ENCODE measurements at regions not wholly inside any gene's neighbourhood (a gene's known extent, or its start where the extent isn't known, plus 50 kb on each side); places are given as distances from the start of the nearest gene placed in this dataset.

GRCh38 chr5:6905423-6905822 is 192.2 kb downstream of the TENT4A start:
- peak; percentile 75 for ATAC-seq
- peak; percentile 52 for DNase-seq
- intact Hi-C loops (cut with micrococcal nuclease): no loop called here

DNA sequence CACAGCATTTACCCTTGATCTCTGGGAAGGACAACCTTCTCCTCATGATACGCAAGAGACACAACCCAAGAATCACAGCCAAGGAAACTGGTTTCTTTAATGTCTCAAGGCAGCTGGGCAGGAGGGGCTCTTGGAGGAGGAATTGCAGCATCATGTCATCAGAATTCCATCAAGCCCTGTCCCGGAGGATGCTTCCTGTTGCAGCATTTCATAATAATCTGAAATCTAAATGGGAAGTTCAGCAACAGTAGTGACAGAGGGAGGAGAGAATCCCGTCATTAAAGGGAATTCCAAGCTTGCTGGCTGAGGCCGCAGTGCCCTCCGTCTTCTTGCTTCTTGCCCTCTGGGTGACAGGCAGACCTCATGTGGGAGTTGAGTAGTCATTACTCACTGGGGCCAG is 192.7 kb downstream of the TENT4A start:
- no peak for DNase-seq
- ATAC-seq: peak; percentile 90
- intact Hi-C loops (cut with micrococcal nuclease): no loop called here

GRCh38 chr5:6907320-6907918 is 194.2 kb downstream of the TENT4A start:
- DNase-seq (no peak), ATAC-seq (no peak)
- intact Hi-C loops (cut with micrococcal nuclease): no loop called here

- ATAC-seq (no peak), DNase-seq (no peak)
- intact Hi-C loops (cut with micrococcal nuclease): no loop called here
Observed at GRCh38 chr5:6909901-6910300, 196.7 kb downstream of the TENT4A start.

GRCh38 chr5:6910950-6911349 is 197.7 kb downstream of the TENT4A start:
- ATAC-seq: no peak
- no peak for DNase-seq
- intact Hi-C loops (cut with micrococcal nuclease): no loop called here

DNA sequence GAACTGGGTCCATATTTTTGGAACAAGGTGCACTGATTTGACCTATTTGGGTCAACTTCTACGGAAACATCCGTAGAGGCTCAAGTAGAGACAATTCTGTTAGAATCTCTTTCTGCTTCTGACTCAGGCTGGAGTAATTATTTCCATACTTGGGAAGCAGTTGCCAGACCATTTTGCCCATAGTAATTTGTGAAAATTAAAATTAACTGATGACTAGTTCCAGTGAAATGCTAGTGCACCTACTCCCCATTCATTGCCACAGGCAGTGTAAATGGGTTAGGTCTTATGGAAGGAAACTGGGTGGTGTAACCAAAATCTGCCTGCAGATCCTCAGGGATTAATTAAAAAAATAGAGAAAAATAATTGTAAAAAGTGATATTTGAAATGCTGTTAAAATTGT is 201.1 kb downstream of the TENT4A start:
- no peak for ATAC-seq
- intact Hi-C loops (cut with micrococcal nuclease): no loop called here

GRCh38 chr5:6915574-6915973 is 202.3 kb downstream of the TENT4A start:
- intact Hi-C loops (cut with micrococcal nuclease): no loop called here
- DNase-seq (no peak), ATAC-seq (no peak)

More for the DNA sequence above, 201.1 kb downstream of the TENT4A start:
- no peak for DNase-seq

DNA sequence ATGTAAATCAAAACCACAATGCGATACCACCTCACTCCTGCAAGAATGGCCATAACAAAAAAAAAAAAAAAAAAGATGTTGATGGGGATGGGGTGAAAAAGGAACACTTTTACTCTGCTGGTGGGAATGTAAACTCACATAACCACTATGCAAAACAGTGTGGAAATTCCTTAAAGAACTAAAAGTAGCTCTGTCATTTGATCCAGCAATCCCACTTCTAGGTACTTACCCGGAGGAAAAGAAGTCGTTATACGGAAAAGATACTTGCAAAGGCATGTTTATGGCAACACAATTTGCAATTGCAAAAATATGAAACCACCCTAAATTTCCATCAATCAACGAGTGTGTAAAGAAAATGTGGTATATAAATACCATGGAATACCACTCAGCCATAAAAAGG is 205.0 kb downstream of the TENT4A start:
- intact Hi-C loops (cut with micrococcal nuclease): no loop called here
- ATAC-seq (no peak), DNase-seq (no peak)

DNA sequence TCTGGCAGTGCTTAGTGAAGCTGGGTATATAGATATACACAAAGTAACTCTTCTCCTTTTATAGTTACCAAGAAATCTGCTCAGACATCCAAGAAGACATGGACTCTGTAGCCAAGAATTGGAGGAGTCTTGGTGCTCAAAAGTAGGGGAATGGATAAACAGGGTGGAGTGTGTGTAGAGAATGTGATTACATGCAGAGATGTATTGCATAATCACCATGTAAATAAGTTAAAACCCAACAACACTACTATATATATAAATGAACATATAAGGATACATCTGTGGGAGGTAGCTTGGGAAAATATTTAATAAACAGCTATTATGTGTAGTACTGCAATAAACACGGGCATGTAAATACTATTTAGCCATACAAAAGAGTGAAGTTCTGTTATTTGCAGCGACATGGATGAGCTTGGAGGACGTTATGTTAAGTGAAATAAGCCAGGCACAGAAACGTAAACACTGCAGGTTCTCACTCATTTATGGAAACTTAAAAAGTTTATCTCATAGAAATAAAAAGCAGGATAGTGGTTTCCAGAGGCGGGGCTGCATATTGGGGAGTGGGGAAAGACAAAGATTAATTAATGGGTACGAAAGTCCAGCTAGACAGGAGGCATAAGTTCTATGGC is 207.5 kb downstream of the TENT4A start:
- no peak for ATAC-seq
- no peak for DNase-seq
- intact Hi-C loops (cut with micrococcal nuclease): no loop called here

DNA sequence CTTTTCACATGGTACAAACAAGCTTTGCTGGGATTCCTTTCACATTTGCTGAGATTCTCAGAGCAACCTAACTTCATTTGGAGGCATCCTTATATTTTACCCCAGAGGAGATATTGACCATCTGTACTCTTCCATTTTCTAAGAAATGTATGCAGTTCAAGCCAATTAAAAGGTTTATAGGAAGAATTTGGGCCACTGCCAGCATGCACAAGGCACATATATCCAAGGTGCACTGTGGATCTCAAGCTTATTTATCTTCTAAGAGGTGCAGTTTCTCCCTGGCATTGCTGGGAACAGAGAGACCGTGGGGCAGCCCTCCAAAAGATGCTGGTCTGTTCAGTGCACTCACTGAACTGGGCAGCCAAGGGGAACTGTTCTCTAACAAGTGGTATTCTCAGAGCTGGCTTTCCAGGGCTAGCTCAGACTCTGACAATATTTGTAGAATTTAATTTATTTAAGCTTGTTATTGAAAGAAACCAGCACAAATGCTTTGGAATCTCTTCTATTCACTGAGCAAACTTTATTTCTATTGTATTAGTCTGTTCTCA is 213.3 kb downstream of the TENT4A start:
- ATAC-seq: no peak
- intact Hi-C loops (cut with micrococcal nuclease): no loop called here
- no peak for DNase-seq

DNA sequence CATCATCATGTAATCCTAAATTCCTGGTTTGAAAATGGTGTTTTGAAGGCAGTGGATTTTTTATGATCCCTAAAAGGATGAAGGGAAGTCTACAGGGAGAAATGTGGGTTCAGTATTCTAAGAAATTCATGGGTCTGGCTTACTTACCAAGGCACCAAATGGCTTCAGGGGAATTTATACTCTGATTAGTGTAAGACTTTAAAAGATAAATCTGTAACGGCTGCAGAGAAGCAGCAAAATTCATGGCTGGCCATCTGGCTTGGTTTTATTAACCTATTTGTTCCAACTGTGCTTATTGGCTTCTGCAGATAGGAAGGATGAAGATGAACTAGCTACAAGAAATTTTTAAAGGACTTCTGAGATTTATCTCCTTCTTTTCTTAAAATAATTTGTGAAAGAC is 222.8 kb downstream of the TENT4A start:
- DNase-seq: no peak
- intact Hi-C loops (cut with micrococcal nuclease): no loop called here
- no peak for ATAC-seq

- intact Hi-C loops (cut with micrococcal nuclease): no loop called here
- DNase-seq (no peak), ATAC-seq (no peak)
Observed at GRCh38 chr5:6937677-6938076, 224.4 kb downstream of the TENT4A start.

DNA sequence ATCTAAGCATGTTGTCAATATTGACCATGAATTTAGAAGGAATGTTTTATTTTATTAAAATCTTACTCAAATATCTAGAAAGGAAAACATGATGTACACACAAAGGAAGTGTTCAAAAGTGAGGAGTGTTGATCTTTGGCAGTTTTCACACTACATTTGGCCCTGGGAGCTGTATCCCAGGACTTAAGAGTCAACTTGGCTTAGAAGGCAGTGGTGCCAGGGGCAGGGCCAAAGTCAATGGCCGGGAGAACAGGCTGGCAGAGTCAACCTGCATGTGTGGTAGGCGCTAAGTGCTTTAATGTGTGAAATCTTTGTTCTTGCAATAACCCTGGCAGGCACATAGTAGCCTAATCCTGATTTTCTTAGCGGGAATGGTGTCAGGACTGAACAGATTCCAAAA is 228.4 kb downstream of the TENT4A start:
- no peak for DNase-seq
- intact Hi-C loops (cut with micrococcal nuclease): no loop called here
- ATAC-seq: no peak

GRCh38 chr5:6943197-6944112 is 230.2 kb downstream of the TENT4A start:
- intact Hi-C loops (cut with micrococcal nuclease): no loop called here
- ATAC-seq: no peak
- DNase-seq: no peak

GRCh38 chr5:6948562-6948961 is 235.3 kb downstream of the TENT4A start:
- ATAC-seq: no peak
- intact Hi-C loops (cut with micrococcal nuclease): no loop called here
- DNase-seq: no peak

- ATAC-seq (no peak), DNase-seq (no peak)
- intact Hi-C loops (cut with micrococcal nuclease): no loop called here
Observed at GRCh38 chr5:6949230-6949629, 236.0 kb downstream of the TENT4A start.

GRCh38 chr5:6950250-6950649 is 237.0 kb downstream of the TENT4A start:
- DNase-seq: no peak
- intact Hi-C loops (cut with micrococcal nuclease): no loop called here
- ATAC-seq: no peak

DNA sequence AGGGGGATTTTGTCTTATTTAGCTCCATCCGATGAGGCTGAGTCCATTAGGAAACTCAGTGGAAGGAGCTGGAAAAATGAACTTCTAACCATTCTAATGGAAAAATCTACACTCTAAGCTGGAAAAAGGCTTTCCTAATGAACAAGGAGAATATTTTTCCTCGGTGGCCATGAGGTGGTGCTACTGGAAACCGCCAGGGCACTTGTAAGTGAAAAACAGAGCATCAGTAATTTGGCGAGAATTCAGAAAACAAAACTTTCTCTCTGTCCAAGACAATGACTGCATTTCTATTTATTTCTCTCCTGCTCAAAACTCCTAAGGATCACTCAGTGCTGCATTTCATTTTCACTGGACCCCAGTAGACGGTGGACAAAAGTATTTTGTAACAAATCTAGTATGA is 237.6 kb downstream of the TENT4A start:
- no peak for DNase-seq
- ATAC-seq: no peak
- intact Hi-C loops (cut with micrococcal nuclease): no loop called here

DNA sequence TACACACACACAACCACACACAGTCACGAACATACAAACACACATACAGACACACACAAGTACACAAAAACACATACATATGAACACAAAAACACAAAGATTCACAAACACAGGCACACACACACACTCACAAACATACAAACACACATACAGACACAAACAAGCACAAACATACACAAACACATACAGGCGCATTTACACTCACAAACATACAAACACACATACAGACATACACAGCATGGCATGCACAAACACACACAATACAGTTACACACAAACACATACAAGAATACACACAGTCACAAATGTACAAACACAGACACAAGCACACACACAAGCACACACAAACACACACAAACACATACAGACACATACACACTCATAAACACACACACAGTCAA is 247.9 kb downstream of the TENT4A start:
- DNase-seq: no peak
- ATAC-seq: no peak
- intact Hi-C loops (cut with micrococcal nuclease): no loop called here
